HG03097 (cell line): ENCODE measurements at regions not wholly inside any gene's neighbourhood (a gene's known extent, or its start where the extent isn't known, plus 50 kb on each side); places are given as distances from the start of the nearest gene placed in this dataset.

ENCODE experiments used
- ATAC-seq: cut with Tn5 transposase; IDR thresholded peaks from one replicate; pipeline ENCODE4 v1.9.1; 2021; ENCODE audit not compliant: unreplicated experiment, low FRiP score

DNA sequence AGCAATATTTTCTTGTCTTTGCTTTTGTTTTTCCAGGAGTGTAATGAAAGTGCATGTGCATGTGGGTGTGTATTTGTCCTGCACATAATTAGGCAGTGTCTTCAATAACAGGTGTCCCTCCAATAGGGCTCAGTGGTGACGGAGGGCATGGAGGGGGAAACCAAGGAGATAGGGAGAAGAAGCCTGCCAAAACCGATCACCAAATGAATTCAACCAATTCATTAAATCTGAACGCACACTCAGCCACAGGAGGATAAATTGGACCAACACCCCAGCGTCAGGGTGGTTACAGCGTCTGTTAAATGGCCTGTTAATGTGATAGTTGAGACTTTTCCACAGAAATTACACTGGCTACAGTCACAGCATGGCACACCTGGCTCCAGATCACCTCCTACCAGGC lies 527.6 kb downstream of the CD83 start:
- ATAC-seq = no peak

DNA sequence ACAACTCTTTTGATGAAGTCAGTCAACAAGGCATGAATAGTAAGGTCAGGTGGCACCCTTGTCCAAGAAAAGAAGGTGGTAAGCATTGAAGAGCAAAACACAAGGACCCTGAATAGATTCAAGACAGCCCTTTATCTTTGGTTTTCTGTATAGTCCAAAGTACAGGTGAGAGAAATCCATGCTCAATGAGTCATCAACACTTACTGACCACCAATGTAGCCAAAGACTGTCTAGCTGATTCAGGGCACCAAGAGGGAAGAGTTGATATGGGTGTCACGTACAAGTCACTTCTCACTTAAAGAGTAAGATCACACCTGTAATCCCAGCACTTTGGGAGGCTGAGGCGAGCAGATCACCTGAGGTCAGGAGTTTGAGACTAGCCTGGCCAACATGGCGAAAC lies 528.3 kb downstream of the CD83 start:
- no peak for ATAC-seq

GRCh38 chr6:14646371-14646770 lies 528.8 kb downstream of the CD83 start:
- ATAC-seq = no peak

DNA sequence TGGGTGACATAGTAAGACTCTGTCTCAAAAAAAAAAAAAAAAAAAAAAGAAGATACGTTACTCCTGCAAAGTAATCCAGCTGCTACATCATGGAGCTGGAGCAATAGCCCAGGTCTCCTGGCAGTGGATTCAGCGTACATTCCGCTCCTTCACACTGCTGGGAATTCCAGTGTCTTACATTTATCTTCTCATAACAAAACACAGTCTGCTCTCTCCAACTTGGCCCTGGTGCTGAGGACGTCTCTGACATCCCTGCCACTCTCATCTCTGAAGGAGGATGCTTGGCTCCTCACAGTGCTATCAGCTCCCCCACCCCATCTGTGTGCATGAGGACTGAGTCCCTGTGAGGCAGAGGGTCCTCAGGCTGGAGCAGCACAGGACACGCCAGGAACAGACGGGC lies 529.8 kb downstream of the CD83 start:
- ATAC-seq = no peak

GRCh38 chr6:14652536-14652935 lies 535.0 kb downstream of the CD83 start:
- ATAC-seq = no peak

DNA sequence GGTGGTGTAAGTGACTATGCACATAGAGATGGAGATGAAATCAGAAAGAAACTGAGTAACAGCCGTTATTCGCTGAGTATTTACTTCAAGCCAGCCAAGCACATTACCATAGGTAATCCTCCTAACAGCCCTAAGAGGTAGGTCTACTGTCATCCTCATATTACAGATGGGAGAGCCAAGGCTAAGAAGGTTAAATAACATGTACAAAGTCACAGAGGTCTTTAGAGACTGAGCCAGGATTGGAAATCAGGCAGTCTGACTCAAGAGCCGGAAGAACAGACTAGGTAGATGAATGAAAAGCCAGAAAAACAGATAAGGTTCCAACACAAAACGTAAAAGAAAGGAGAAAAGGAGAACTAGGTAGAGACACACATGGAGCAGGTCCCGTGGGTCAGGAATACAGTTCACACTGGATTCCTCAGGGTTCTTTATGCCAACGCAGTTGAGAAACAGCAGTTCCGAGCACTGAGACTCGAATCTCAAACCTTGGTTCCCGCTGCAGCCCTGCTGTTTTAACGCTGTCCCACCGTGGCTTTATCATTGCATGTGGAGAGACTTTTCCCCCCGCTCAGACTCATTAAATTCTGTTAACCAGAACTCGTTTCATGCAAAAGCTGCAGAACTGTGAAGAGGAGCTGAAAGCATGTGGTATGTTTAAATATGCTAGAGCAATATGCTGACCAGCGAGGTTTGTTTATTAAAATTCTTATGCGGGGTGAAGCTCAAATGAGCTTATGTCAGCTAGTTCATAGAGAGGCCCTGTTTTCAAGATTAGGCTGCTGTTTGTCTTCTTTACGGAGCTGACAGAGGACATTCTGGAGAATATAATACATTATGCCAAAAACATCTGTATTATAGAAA lies 537.9 kb downstream of the CD83 start:
- no peak for ATAC-seq

GRCh38 chr6:14656078-14656521 lies 538.5 kb downstream of the CD83 start:
- no peak for ATAC-seq

DNA sequence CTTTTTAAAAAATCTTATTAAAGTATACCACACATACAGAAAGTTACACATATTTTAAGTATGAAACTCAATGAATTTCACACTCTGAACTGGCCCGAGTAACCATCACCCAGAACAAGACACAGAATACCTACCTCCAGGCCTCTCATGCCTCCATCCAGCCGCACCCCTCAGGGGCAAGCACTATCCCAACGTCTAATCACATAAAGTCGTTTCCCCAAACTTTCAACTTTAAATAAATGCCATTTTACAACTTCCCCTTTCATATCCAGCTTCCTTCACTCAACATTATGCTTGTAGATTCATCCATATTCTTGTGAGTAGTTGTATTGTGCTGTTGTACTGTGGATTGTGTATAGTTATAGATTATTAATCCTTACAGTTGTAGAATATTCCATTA lies 539.1 kb downstream of the CD83 start:
- no peak for ATAC-seq

DNA sequence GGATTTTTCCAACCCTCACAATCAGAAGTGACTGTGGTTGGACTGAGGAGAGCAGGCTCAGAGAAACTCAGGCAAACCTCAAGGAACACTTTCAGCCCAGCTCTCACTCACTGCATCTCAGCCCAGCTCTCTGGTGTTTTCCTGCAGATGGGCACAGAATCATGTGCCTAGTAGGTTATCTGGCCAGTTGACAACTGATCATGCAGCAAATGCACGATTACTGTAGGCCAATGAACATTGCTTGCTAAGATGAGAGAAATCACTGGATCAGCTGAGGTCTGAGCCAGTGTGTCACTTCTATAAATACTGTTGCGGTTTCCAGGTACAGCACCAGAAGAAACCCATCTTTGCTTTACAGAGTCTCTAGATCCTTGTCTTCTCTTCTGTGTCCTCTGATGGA lies 540.5 kb downstream of the CD83 start:
- ATAC-seq = no peak

- no peak for ATAC-seq
Measured at GRCh38 chr6:14658886-14659561, 541.5 kb downstream of the CD83 start.

GRCh38 chr6:14659841-14660240 lies 542.3 kb downstream of the CD83 start:
- no peak for ATAC-seq

DNA sequence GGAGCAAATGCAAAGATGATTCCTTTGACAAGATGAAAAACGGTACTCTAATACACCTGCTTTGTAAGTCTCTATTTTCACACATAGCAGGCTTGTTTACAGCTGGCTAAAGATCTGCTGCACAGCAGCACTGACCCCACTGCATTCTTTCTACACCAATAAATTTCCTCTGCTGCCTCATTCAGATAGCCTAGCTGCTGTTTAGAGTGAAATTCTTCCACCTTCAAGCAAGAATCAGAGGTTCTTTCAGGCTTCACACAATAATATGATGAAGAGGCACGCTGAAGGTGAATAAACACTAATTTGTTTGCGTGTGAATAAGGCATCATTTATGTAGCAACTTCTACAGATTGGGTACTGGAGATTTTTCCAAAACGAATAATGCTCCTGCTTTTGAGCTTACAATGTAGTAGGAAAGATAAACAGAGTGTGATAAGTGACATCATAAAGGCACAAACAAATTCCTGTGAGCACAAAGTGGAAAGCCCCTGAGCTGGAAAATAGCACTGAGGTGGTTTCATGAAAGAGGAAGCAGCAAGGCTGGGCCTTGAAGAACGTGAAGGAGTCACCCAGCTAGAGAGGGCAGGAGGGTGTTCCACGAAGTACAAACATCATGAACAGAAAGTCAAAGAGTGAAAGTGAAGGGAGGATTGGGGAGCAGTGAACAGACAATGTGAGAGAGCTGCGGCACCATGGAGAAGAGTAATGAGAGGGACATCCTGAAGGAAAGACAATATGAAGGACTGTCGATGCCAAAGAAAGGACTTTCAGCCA lies 543.4 kb downstream of the CD83 start:
- ATAC-seq = no peak

GRCh38 chr6:14661691-14662090 lies 544.1 kb downstream of the CD83 start:
- no peak for ATAC-seq

DNA sequence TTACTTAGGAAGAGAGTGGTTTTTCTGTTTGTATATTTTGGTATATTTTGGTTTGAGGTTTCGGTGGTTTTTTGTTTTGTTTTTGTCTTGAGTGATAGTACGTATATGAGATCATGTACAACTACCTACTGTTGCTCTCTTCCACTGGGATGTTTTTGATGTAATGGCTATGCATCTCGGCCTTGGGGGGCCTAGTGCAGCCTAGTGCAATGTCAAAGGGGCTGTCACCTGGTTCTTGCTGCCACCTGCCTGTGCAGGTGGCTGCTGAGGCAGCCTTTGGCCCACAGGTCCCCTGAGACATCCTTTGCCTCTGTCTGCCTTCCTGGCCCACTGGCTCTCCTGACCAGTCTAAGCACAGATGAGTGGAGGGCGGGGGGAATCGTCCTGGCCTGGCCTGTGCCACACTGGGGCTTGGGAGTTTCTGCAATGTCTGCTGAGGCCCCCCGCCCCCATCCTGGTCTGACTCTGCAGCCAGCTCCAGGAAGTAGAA lies 546.6 kb downstream of the CD83 start:
- ATAC-seq = no peak

DNA sequence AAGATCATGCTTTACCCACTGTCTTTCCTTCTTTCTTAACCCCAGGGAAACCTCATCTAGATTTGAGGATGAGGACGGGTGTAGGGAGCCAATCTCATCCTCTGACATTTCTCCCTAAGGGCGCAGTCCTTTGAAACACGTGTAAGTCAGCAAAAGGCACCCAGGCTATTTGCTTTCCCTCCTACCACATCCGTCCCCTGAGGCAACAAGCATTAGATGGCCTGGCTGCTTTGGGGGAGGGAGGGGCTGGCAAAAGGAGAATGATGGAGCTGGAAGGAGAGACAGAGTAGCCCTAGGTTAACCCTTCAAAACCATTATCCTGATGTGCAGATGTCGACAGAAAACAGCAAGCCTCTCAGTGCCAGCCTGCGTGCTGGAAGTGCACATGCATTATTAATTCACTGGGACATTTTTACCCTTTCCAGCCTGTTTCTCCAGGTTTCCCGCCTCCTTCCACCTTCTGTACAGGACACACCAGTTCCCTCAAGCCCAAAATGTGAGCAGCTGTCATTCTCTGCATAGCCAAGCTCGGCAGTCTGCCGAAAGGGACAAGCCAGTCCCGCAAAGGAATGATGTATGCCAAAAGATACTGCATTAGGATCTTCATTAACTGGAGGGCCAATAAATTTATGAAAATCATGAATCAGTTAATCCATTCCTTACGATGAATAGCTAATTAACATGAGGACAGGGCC lies 547.2 kb downstream of the CD83 start:
- no peak for ATAC-seq

- ATAC-seq = no peak
Measured at GRCh38 chr6:14665827-14666724, 548.5 kb downstream of the CD83 start.

- ATAC-seq = no peak
Measured at GRCh38 chr6:14670806-14671205, 553.2 kb downstream of the CD83 start.

- no peak for ATAC-seq
Measured at GRCh38 chr6:14671261-14671681, 553.7 kb downstream of the CD83 start.

DNA sequence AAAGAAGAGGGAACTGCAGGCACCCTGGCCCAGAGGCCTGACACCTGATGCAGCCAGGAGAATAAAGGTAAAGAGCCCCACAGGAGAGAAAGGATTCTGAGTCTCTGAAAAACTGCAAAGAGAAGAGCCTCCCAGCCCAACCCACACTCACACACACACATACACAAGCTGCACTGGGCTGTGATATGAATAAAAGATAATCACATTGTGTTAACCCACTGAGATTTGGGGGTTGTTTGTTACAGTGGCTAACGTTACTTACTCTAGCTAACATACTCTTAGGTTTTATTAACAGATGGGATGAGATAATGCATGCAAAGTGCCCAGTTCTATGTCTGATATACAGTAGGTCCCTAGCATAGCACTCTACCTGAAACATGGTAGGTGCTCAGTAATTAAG lies 554.4 kb downstream of the CD83 start:
- no peak for ATAC-seq

- ATAC-seq = no peak
Measured at GRCh38 chr6:14673201-14673600, 555.6 kb downstream of the CD83 start.
